Psoas muscle (tissue), 7 donors: ENCODE measurements at regions not wholly inside any gene's neighbourhood (a gene's known extent, or its start where the extent isn't known, plus 50 kb on each side); places are given as distances from the start of the nearest gene placed in this dataset.
"Not testable (repeated sequence)": the region's sequence is repeated elsewhere in the genome, so short reads cannot be mapped to it uniquely, and the experiment has no call there.

ENCODE experiments used
- ATAC-seq, 4 donors: fragments of 200-7000 bp; cut with Tn5 transposase; one replicate each; pipeline ENCODE4 v1.9.1; 2020; ENCODE audit warnings: moderate library complexity in 3 of 4, mild to moderate bottlenecking in 2 of 4
- DNase-seq, 2 donors: peaks; one replicate each; pipeline ENCODE4 v3.0.0-alpha.2; 2020
- H3K27ac ChIP-seq: fragments of 200-600 bp; one replicate; pipeline ENCODE4 v1.8.0; 2022
- H3K27me3 ChIP-seq, 3 donors: fragments of 200-600 bp in 1 of 3; one replicate each; pipeline versions ENCODE4 v1.6.1 to v1.8.0; 2013 to 2022; ENCODE audit warnings: low read length in 2 of 3, mild to moderate bottlenecking in 2 of 3, moderate library complexity in 1 of 3; ENCODE audit not compliant: insufficient read depth in 3 of 3
- H3K36me3 ChIP-seq, 2 donors: fragments of 200-600 bp in 1 of 2; one replicate each; pipeline versions ENCODE4 v1.6.1 to v1.8.0; 2013 to 2022; ENCODE audit warnings: low read depth in 1 of 2, mild to moderate bottlenecking in 1 of 2, moderate library complexity in 1 of 2; ENCODE audit not compliant: insufficient read depth in 1 of 2
- H3K4me1 ChIP-seq: fragments of 200-600 bp; one replicate; pipeline ENCODE4 v1.8.0; 2022
- H3K4me3 ChIP-seq: fragments of 200-600 bp; one replicate; pipeline ENCODE4 v1.8.0; 2022; ENCODE audit warnings: mild to moderate bottlenecking
- H3K9me3 ChIP-seq: fragments of 200-600 bp; one replicate; pipeline ENCODE4 v1.8.0; 2022
- WGBS, 3 donors: extraction: QIAGEN DNeasy Blood & Tissue Kit; methylation state at CpG; one replicate each; pipeline versions ENCODE4 v1.1.6 to v1.1.7; 2013; 5-methylcytosine and 5-hydroxymethylcytosine counted together
- intact Hi-C, 2 donors: fragments of 100-400 bp; cut with DNase I; formaldehyde crosslinking; loops; one replicate each; pipeline versions ENCODE4 v1.11.0 to v1.14.2; 2022
- TF ChIP-seq, protein P1 (sequence below): fragments of 200-600 bp; IDR thresholded peaks from one replicate; pipeline ENCODE4 v1.8.0; 2022; ENCODE audit warnings: antibody characterized with exemption
- donor health status: healthy with polysubstance abuse.
- donor health status: DM: no; HTN: no; CAD: no; lungs with moderate emphysema.
- donor health status: Bipolar disorder and iron deficiency.
- donor health status: healthy.
- donor health status: DM: yes; HTN: yes; CAD: no.
- donor health status: DM: no; HTN: no; CAD: no.
- donor health status: DM: yes; HTN: yes; CAD: no.

GRCh38 chr4:111955001-111955400, 190.3 kb upstream of the FAM241A start:
- no peaks in the 10 kb centered on the region for H3K4me1 ChIP-seq
- H3K36me3 ChIP-seq: no peaks in the 10 kb centered on the region
- intact Hi-C loops: no loop called here
- no peak overlapping the region for H3K27ac ChIP-seq
- no peaks in the 10 kb centered on the region for H3K27me3 ChIP-seq
- H3K9me3 ChIP-seq: no peaks in the 10 kb centered on the region
- DNase-seq (no peak), ATAC-seq (no peak)
- 64 to 68% (median 64%) methylated on average over 4 of the region's 4 CpGs for WGBS, 3 donors
- H3K4me3 ChIP-seq: no peak overlapping the region
- TF ChIP-seq, protein P1, sequence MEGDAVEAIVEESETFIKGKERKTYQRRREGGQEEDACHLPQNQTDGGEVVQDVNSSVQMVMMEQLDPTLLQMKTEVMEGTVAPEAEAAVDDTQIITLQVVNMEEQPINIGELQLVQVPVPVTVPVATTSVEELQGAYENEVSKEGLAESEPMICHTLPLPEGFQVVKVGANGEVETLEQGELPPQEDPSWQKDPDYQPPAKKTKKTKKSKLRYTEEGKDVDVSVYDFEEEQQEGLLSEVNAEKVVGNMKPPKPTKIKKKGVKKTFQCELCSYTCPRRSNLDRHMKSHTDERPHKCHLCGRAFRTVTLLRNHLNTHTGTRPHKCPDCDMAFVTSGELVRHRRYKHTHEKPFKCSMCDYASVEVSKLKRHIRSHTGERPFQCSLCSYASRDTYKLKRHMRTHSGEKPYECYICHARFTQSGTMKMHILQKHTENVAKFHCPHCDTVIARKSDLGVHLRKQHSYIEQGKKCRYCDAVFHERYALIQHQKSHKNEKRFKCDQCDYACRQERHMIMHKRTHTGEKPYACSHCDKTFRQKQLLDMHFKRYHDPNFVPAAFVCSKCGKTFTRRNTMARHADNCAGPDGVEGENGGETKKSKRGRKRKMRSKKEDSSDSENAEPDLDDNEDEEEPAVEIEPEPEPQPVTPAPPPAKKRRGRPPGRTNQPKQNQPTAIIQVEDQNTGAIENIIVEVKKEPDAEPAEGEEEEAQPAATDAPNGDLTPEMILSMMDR: no peak

GRCh38 chr4:111957116-111957515, 188.1 kb upstream of the FAM241A start:
- Histone ChIP-seq H3K27me3 (no peaks in the 10 kb centered on the region), H3K9me3 (no peaks in the 10 kb centered on the region), H3K27ac (no peak overlapping the region), H3K4me1 (no peaks in the 10 kb centered on the region), H3K36me3 (no peaks in the 10 kb centered on the region), H3K4me3 (no peak overlapping the region)
- ATAC-seq (no peak), DNase-seq (no peak)
- TF ChIP-seq, protein P1: no peak
- WGBS, 3 donors: 37 to 81% (median 70%) methylated on average over 3 of the region's 3 CpGs
- intact Hi-C loops: no loop called here

DNA sequence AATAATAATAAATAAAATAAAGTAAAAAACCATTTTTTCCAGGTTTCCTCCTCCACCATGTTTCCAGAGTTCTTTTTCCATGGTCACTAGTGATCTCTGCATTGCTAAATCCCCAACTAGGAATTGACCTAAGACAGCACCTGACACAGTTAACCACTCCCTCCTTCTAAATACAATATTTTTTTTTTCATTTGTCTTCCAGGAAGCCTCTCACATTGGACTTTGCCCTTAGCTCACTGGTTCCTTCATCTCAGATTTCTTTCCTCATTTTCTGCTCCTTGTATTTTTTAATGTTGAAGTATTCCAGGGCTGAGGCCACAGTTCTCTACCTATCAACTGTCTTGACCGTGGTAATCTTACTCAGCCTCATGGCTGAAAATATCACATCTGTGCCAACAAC, 187.3 kb upstream of the FAM241A start:
- Histone ChIP-seq H3K9me3 (no peaks in the 10 kb centered on the region), H3K27me3 (no peaks in the 10 kb centered on the region), H3K36me3 (no peaks in the 10 kb centered on the region), H3K27ac (no peak overlapping the region), H3K4me3 (no peak overlapping the region), H3K4me1 (no peaks in the 10 kb centered on the region)
- intact Hi-C loops: no loop called here
- no peak for DNase-seq
- 71 to 87% (median 78%) methylated on average over 1 of the region's 1 CpG for WGBS, 3 donors
- no peak for ATAC-seq
- TF ChIP-seq, protein P1: no peak

GRCh38 chr4:111959222-111959621, 186.0 kb upstream of the FAM241A start:
- ATAC-seq (no peak), DNase-seq (no peak)
- intact Hi-C loops: no loop called here

DNA sequence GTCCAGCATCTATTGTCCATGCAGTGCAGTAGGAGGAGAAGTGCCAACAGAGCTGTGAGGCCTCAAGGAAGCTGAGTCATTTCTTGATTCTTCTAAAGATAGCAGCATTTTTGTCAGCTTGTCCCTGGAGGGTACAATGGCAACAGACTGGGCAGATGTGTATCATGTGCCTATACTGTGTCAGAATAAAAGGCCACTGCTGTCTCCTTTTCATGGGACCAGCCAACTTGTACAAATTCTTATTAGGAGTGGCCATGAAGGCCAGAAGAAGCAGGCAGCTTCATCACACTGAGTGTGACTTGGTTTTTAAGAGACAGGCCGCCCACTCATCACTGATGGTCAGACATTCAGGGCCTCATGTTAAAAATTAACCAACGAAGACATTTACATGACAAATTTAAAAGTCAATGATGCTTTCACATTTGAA, 185.0 kb upstream of the FAM241A start:
- no peak overlapping the region for H3K4me3 ChIP-seq
- intact Hi-C loops: no loop called here
- no peaks in the 10 kb centered on the region for H3K9me3 ChIP-seq
- DNase-seq: no peak
- no peaks in the 10 kb centered on the region for H3K27me3 ChIP-seq
- H3K27ac ChIP-seq: no peak overlapping the region
- H3K4me1 ChIP-seq: no peaks in the 10 kb centered on the region
- H3K36me3 ChIP-seq: no peaks in the 10 kb centered on the region
- TF ChIP-seq, protein P1: no peak
- 85 to 93% (median 90%) methylated on average over 2 of the region's 2 CpGs for WGBS, 3 donors
- no peak for ATAC-seq

More at GRCh38 chr4:111959222-111959621, 186.0 kb upstream of the FAM241A start:
- 41 to 50% (median 45%) methylated on average over 2 of the region's 2 CpGs for WGBS, 3 donors
- H3K27ac ChIP-seq: no peak overlapping the region
- H3K9me3 ChIP-seq: no peaks in the 10 kb centered on the region
- no peaks in the 10 kb centered on the region for H3K4me1 ChIP-seq
- H3K4me3 ChIP-seq: no peak overlapping the region
- TF ChIP-seq, protein P1: no peak
- no peaks in the 10 kb centered on the region for H3K36me3 ChIP-seq
- H3K27me3 ChIP-seq: no peaks in the 10 kb centered on the region

GRCh38 chr4:111961026-111961425, 184.2 kb upstream of the FAM241A start:
- ATAC-seq, H3K4me3 ChIP-seq, H3K4me1 ChIP-seq, DNase-seq, H3K9me3 ChIP-seq, H3K27me3 ChIP-seq, H3K36me3 ChIP-seq, intact Hi-C loops, H3K27ac ChIP-seq: not testable (repeated sequence)
- WGBS, 3 donors: 53 to 65% (median 60%) methylated on average over 5 of the region's 5 CpGs
